Osteoblast (primary cell): ENCODE measurements at regions not wholly inside any gene's neighbourhood (a gene's known extent, or its start where the extent isn't known, plus 50 kb on each side); places are given as distances from the start of the nearest gene placed in this dataset.

Experiments used
- DNase-seq: peaks from one replicate; pipeline ENCODE4 v3.0.0; 2011; ENCODE audit warnings: low spot score, mixed read lengths; ENCODE audit not compliant: insufficient read length; ENCODE audit errors: missing footprints
- H2AFZ ChIP-seq: 2 replicates; pipeline ENCODE4 v1.6.0; 2011; ENCODE audit warnings: mild to moderate bottlenecking, low read length
- H3K27ac ChIP-seq: 2 replicates; pipeline ENCODE4 v1.5.1; 2011; ENCODE audit warnings: mild to moderate bottlenecking, low read depth, low read length, moderate library complexity
- H3K27me3 ChIP-seq: 2 replicates; pipeline ENCODE4 v1.6.0; 2012; ENCODE audit warnings: mild to moderate bottlenecking, control low read depth, inconsistent platforms, low read length, moderate library complexity; ENCODE audit not compliant: insufficient read depth
- H3K36me3 ChIP-seq: 2 replicates; pipeline ENCODE4 v1.5.1; 2011; ENCODE audit warnings: mild to moderate bottlenecking, low read length, control low read depth, moderate library complexity; ENCODE audit not compliant: insufficient read depth
- H3K4me1 ChIP-seq: 2 replicates; pipeline ENCODE4 v1.5.1; 2011; ENCODE audit warnings: mild to moderate bottlenecking, low read length, control low read depth, moderate library complexity; ENCODE audit not compliant: insufficient read depth
- H3K4me2 ChIP-seq: 2 replicates; pipeline ENCODE4 v1.6.0; 2011; ENCODE audit warnings: mild to moderate bottlenecking, low read length; ENCODE audit not compliant: insufficient read depth
- H3K4me3 ChIP-seq: fragments of 200-600 bp; sonication (generic); 3 replicates; pipeline ENCODE4 v1.5.1; 2012; ENCODE audit warnings: mild to moderate bottlenecking, low read length, inconsistent platforms; ENCODE audit not compliant: insufficient read depth
- H3K79me2 ChIP-seq: 2 replicates; pipeline ENCODE4 v1.6.0; 2012; ENCODE audit warnings: mild to moderate bottlenecking, low read length, control low read depth, inconsistent platforms; ENCODE audit not compliant: insufficient read depth
- H3K9me3 ChIP-seq: 2 replicates; pipeline ENCODE4 v1.5.1; 2011; ENCODE audit warnings: low read depth, low read length, control low read depth
- H4K20me1 ChIP-seq: 2 replicates; pipeline ENCODE4 v1.6.0; 2012; ENCODE audit warnings: mild to moderate bottlenecking, low read length, control low read depth; ENCODE audit not compliant: insufficient read depth
- TF ChIP-seq, protein P1 (sequence below): IDR thresholded peaks from 2 replicates; pipeline ENCODE4 v1.5.1; 2011; ENCODE audit warnings: mild to moderate bottlenecking, low read depth, low read length, moderate library complexity; ENCODE audit errors: extremely low read depth

DNA sequence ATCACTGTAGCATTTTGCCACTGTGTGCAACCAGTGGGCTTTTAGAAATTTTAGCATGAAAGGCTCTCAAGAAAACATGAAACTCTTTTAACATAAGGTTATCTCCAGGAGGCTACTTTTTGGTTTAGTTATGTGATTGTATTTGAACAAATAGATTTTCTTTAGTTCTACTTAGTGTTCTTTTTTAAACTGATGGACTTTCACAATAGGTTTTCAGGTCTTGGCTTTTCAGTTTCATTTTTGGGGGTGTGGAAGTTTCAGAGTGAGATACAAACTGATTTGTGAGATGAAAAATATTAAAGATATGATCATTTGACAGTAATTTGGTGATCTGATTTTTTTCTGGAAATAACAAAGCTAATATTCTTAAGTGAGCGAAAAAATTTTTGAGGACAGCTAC, 344.1 kb downstream of the PHF14 start:
- no peak overlapping the region for H2AFZ ChIP-seq
- TF ChIP-seq, protein P1, sequence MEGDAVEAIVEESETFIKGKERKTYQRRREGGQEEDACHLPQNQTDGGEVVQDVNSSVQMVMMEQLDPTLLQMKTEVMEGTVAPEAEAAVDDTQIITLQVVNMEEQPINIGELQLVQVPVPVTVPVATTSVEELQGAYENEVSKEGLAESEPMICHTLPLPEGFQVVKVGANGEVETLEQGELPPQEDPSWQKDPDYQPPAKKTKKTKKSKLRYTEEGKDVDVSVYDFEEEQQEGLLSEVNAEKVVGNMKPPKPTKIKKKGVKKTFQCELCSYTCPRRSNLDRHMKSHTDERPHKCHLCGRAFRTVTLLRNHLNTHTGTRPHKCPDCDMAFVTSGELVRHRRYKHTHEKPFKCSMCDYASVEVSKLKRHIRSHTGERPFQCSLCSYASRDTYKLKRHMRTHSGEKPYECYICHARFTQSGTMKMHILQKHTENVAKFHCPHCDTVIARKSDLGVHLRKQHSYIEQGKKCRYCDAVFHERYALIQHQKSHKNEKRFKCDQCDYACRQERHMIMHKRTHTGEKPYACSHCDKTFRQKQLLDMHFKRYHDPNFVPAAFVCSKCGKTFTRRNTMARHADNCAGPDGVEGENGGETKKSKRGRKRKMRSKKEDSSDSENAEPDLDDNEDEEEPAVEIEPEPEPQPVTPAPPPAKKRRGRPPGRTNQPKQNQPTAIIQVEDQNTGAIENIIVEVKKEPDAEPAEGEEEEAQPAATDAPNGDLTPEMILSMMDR: no peak
- no peaks in the 10 kb centered on the region for H3K27me3 ChIP-seq
- no peak overlapping the region for H3K4me3 ChIP-seq
- DNase-seq: no peak
- no peak overlapping the region for H3K4me2 ChIP-seq
- no peak overlapping the region for H3K27ac ChIP-seq
- no peaks in the 10 kb centered on the region for H4K20me1 ChIP-seq
- H3K4me1 ChIP-seq: no peaks in the 10 kb centered on the region
- H3K36me3 ChIP-seq: no peaks in the 10 kb centered on the region
- H3K79me2 ChIP-seq: no peaks in the 10 kb centered on the region
- H3K9me3 ChIP-seq: no peaks in the 10 kb centered on the region

DNA sequence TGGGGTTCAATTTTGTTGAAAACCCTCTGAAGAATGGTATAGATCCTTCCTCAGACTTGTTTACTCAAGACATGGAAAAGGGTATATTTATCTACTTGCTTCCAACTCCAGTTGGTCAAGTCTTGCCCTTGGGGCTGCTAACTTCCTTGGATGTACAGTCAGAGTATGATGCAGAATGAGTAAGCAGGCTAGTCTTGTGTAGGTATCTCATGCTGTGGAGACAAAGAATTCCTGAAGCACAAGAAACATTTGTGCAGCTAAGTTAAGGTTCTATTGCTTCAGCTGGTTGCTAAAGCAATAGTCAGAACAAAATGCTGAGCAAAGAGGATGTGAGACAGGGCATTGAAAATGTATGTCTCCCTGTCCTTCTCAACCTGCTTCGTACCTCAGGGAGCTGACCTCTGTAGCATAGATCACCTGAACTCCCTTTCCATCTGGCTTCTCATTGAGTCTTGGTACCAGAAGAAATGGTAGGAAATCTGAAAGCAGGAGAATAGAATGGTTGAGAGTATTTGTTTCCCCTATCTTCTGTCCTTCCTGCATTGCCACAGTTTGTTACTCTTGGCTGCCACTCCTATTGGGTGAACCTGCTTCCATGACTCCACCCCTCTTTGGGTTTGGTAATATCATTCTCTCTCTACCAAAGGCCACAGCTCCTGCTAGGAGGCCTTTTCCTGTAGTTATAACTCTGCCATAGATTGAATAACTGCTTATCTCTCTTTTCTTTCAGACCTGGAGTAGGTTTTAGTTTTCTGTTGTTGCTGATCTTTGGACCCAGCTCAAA, 346.0 kb downstream of the PHF14 start:
- DNase-seq: no peak
- no peaks in the 10 kb centered on the region for H3K9me3 ChIP-seq
- no peaks in the 10 kb centered on the region for H3K4me1 ChIP-seq
- no peaks in the 10 kb centered on the region for H3K27me3 ChIP-seq
- no peaks in the 10 kb centered on the region for H3K79me2 ChIP-seq
- no peak overlapping the region for H3K4me2 ChIP-seq
- H3K27ac ChIP-seq: no peak overlapping the region
- TF ChIP-seq, protein P1: no peak
- H2AFZ ChIP-seq: no peak overlapping the region
- no peak overlapping the region for H3K4me3 ChIP-seq
- no peaks in the 10 kb centered on the region for H3K36me3 ChIP-seq
- no peaks in the 10 kb centered on the region for H4K20me1 ChIP-seq
